ENCODE measurements at regions not wholly inside any gene's neighbourhood (a gene's known extent, or its start where the extent isn't known, plus 50 kb on each side); places are given as distances from the start of the nearest gene placed in this dataset.

GRCh38 chrX:42260854-42261253 lies 337.5 kb upstream of the CASK start:
- Histone ChIP-seq H3K4me3 (no peak overlapping the region), H3K27ac (no peak overlapping the region)
- TF ChIP-seq CTCF (IDR thresholded peaks at IDR 0.05): no peak
- no peak for DNase-seq (ENCODE audit: low spot score)

- TF ChIP-seq CTCF (IDR thresholded peaks at IDR 0.05): no peak
- DNase-seq (ENCODE audit: low spot score): no peak
- H3K27ac ChIP-seq: no peak overlapping the region
- H3K4me3 ChIP-seq: no peak overlapping the region
These were observed 324.9 kb upstream of the CASK start for GRCh38 chrX:42248226-42248625.

GRCh38 chrX:42247241-42247640 lies 323.9 kb upstream of the CASK start:
- no peak overlapping the region for H3K27ac ChIP-seq
- H3K4me3 ChIP-seq: peak overlapping the region; percentile 55
- no peak for DNase-seq (ENCODE audit: low spot score)
- no peak for TF ChIP-seq CTCF (IDR thresholded peaks at IDR 0.05)

GRCh38 chrX:42246814-42247213 lies 323.5 kb upstream of the CASK start:
- no peak for DNase-seq (ENCODE audit: low spot score)
- no peak for TF ChIP-seq CTCF (IDR thresholded peaks at IDR 0.05)
- peak overlapping the region; percentile 55 for H3K4me3 ChIP-seq
- no peak overlapping the region for H3K27ac ChIP-seq

GRCh38 chrX:42242004-42242403 lies 318.6 kb upstream of the CASK start:
- Histone ChIP-seq H3K27ac (no peak overlapping the region), H3K4me3 (no peak overlapping the region)
- no peak for TF ChIP-seq CTCF (IDR thresholded peaks at IDR 0.05)
- no peak for DNase-seq (ENCODE audit: low spot score)

- no peak for DNase-seq (ENCODE audit: low spot score)
- TF ChIP-seq CTCF (IDR thresholded peaks at IDR 0.05): no peak
- H3K4me3 ChIP-seq: no peak overlapping the region
- no peak overlapping the region for H3K27ac ChIP-seq
These were observed 318.1 kb upstream of the CASK start for GRCh38 chrX:42241421-42241820.

GRCh38 chrX:42237956-42238355 lies 314.6 kb upstream of the CASK start:
- DNase-seq (ENCODE audit: low spot score): no peak
- TF ChIP-seq CTCF (IDR thresholded peaks at IDR 0.05): no peak
- no peak overlapping the region for H3K4me3 ChIP-seq
- H3K27ac ChIP-seq: no peak overlapping the region
